OCI-LY1 (cell line): ENCODE measurements at regions not wholly inside any gene's neighbourhood (a gene's known extent, or its start where the extent isn't known, plus 50 kb on each side); places are given as distances from the start of the nearest gene placed in this dataset.
"Not testable (repeated sequence)": the region's sequence is repeated elsewhere in the genome, so short reads cannot be mapped to it uniquely, and the experiment has no call there.

Source experiments
- H2AFZ ChIP-seq: fragments of 200-600 bp; sonication (generic), shearing (Covaris generic); 2 replicates; pipeline ENCODE4 v1.6.0; 2014; ENCODE audit warnings: antibody characterized with exemption, mild to moderate bottlenecking, low read length
- H3F3A ChIP-seq: fragments of 200-600 bp; sonication (generic), shearing (Covaris generic); 2 replicates; pipeline ENCODE4 v1.6.0; 2014; ENCODE audit warnings: mild to moderate bottlenecking, antibody characterized with exemption, low read length, moderate library complexity; ENCODE audit not compliant: insufficient read depth
- H3K27ac ChIP-seq: fragments of 200-600 bp; sonication (generic); 2 replicates; pipeline ENCODE4 v1.5.1; 2014; ENCODE audit warnings: low read length, mixed run types, mild to moderate bottlenecking, low read depth; ENCODE audit not compliant: poor library complexity, severe bottlenecking
- H3K27me3 ChIP-seq: fragments of 200-600 bp; sonication (generic); 2 replicates; pipeline ENCODE4 v1.6.0; 2014; ENCODE audit warnings: antibody characterized with exemption, mild to moderate bottlenecking, low read length, moderate library complexity; ENCODE audit not compliant: insufficient read depth
- H3K36me3 ChIP-seq: fragments of 200-600 bp; sonication (generic); 2 replicates; pipeline ENCODE4 v1.6.1; 2014; ENCODE audit warnings: mild to moderate bottlenecking, antibody characterized with exemption, low read length, moderate library complexity, mixed read lengths; ENCODE audit not compliant: insufficient read depth
- H3K4me1 ChIP-seq: fragments of 200-600 bp; sonication (generic); 2 replicates; pipeline ENCODE4 v1.5.1; 2014; ENCODE audit warnings: mild to moderate bottlenecking, low read length, moderate library complexity; ENCODE audit not compliant: insufficient read depth, severe bottlenecking
- H3K4me2 ChIP-seq: fragments of 200-600 bp; sonication (generic), shearing (Covaris generic); 2 replicates; pipeline ENCODE4 v1.6.1; 2014; ENCODE audit warnings: low read length
- H3K4me3 ChIP-seq: fragments of 200-600 bp; sonication (generic); 2 replicates; pipeline ENCODE4 v1.5.1; 2014; ENCODE audit warnings: low read length, low read depth, mild to moderate bottlenecking, mixed read lengths; ENCODE audit not compliant: poor library complexity, severe bottlenecking
- H3K79me2 ChIP-seq: fragments of 200-600 bp; shearing (Covaris generic); 2 replicates; pipeline ENCODE4 v1.6.1; 2016; ENCODE audit warnings: mixed run types, low read length, mixed read lengths; ENCODE audit not compliant: insufficient read depth
- H3K9ac ChIP-seq: fragments of 200-600 bp; sonication (generic), shearing (Covaris generic); 2 replicates; pipeline ENCODE4 v1.6.1; 2014; ENCODE audit warnings: mild to moderate bottlenecking, low read length, mixed read lengths
- H3K9me2 ChIP-seq: fragments of 200-600 bp; sonication (generic), shearing (Covaris generic); 2 replicates; pipeline ENCODE4 v1.6.1; 2014; ENCODE audit warnings: low read depth, mild to moderate bottlenecking, low read length, mixed read lengths
- H3K9me3 ChIP-seq: fragments of 200-600 bp; shearing (Covaris generic); 2 replicates; pipeline ENCODE4 v1.6.1; 2014; ENCODE audit warnings: low read length, mixed read lengths
- H4K20me1 ChIP-seq: fragments of 200-600 bp; sonication (generic), shearing (Covaris generic); 2 replicates; pipeline ENCODE4 v1.6.0; 2016; ENCODE audit warnings: mild to moderate bottlenecking, low read length; ENCODE audit not compliant: insufficient read depth
- CTCF ChIP-seq: fragments of 200-600 bp; sonication (generic), shearing (Covaris generic); IDR thresholded peaks from 2 replicates; pipeline ENCODE4 v1.5.1; 2017; ENCODE audit warnings: mild to moderate bottlenecking, antibody characterized with exemption, low read length, moderate library complexity, mixed read lengths
- EZH2 ChIP-seq: fragments of 200-600 bp; sonication (generic), shearing (Covaris generic); IDR thresholded peaks from 2 replicates; pipeline ENCODE4 v1.8.0; 2017; ENCODE audit warnings: borderline replicate concordance, mixed run types, mild to moderate bottlenecking, antibody characterized with exemption, low read length, moderate library complexity, mixed read lengths

- no peak overlapping the region for H3K9ac ChIP-seq
- H3K36me3 ChIP-seq = no peaks in the 10 kb centered on the region
- no peaks in the 10 kb centered on the region for H3K27me3 ChIP-seq
- no peaks in the 10 kb centered on the region for H3K4me1 ChIP-seq
- H3K27ac ChIP-seq = no peak overlapping the region
- no peaks in the 10 kb centered on the region for H3F3A ChIP-seq
- no peaks in the 10 kb centered on the region for H3K9me2 ChIP-seq
- TF ChIP-seq CTCF = no peak
- TF ChIP-seq EZH2 = no peak
- H2AFZ ChIP-seq = no peak overlapping the region
- H3K4me3 ChIP-seq = no peak overlapping the region
- no peaks in the 10 kb centered on the region for H3K9me3 ChIP-seq
- H3K79me2 ChIP-seq = no peaks in the 10 kb centered on the region
- H4K20me1 ChIP-seq = no peaks in the 10 kb centered on the region
- no peak overlapping the region for H3K4me2 ChIP-seq
Observed at GRCh38 chr3:19815805-19816204, 118.2 kb downstream of the EFHB start.

- H3K4me3 ChIP-seq, H3F3A ChIP-seq, H2AFZ ChIP-seq, H3K27ac ChIP-seq, H3K79me2 ChIP-seq, H3K4me1 ChIP-seq, H3K9ac ChIP-seq, H3K4me2 ChIP-seq, H3K9me2 ChIP-seq, H3K36me3 ChIP-seq, H4K20me1 ChIP-seq, H3K27me3 ChIP-seq, H3K9me3 ChIP-seq: not testable (repeated sequence)
Observed at GRCh38 chr3:19813743-19814142, 120.3 kb downstream of the EFHB start.

GRCh38 chr3:19811689-19812088 lies 122.3 kb downstream of the EFHB start:
- H3K27me3 ChIP-seq = no peaks in the 10 kb centered on the region

More at GRCh38 chr3:19811689-19812088, 122.3 kb downstream of the EFHB start:
- H2AFZ ChIP-seq = no peak overlapping the region
- no peak overlapping the region for H3K9ac ChIP-seq
- H3K9me2 ChIP-seq = no peaks in the 10 kb centered on the region
- H3K4me2 ChIP-seq = no peak overlapping the region
- H4K20me1 ChIP-seq = no peaks in the 10 kb centered on the region
- H3F3A ChIP-seq = no peaks in the 10 kb centered on the region
- TF ChIP-seq CTCF (no peak), EZH2 (no peak)
- H3K4me1 ChIP-seq = no peaks in the 10 kb centered on the region
- no peaks in the 10 kb centered on the region for H3K79me2 ChIP-seq
- no peaks in the 10 kb centered on the region for H3K9me3 ChIP-seq
- H3K36me3 ChIP-seq = no peaks in the 10 kb centered on the region
- H3K27ac ChIP-seq = no peak overlapping the region
- no peak overlapping the region for H3K4me3 ChIP-seq
